ENCODE measurements at regions not wholly inside any gene's neighbourhood (a gene's known extent, or its start where the extent isn't known, plus 50 kb on each side); places are given as distances from the start of the nearest gene placed in this dataset.

DNA sequence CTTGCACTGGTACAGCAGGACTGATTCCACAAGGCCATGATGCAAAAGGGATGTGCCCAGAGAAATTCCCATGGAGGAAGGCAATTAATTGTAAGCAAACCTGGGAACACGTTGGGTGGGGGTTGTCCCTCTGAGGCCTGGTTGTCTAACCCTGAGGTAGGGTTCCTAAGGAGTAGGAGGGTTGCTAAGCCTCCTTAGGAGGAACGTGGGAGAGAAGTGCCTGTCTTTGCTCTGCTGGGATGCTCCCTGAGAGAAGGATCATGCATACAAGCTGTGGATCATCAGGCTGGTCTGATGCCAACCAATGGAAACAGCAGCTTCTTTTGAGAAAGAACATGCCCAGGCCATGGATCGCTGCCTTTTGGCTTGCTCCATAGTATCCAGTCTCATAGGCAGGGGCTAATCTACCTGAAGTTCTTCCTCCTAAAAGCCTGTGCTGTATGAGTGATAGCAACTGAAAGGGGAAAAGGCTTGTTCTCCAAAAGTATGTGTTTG is 203.7 kb upstream of the NPVF start:
- peaks cover 0 to 17% of the 10 kb centered on the region in 2 donors for H3K4me1 ChIP-seq
- no peak for TF ChIP-seq POLR2A (IDR thresholded peaks at IDR 0.05)
- TF ChIP-seq, protein P1, sequence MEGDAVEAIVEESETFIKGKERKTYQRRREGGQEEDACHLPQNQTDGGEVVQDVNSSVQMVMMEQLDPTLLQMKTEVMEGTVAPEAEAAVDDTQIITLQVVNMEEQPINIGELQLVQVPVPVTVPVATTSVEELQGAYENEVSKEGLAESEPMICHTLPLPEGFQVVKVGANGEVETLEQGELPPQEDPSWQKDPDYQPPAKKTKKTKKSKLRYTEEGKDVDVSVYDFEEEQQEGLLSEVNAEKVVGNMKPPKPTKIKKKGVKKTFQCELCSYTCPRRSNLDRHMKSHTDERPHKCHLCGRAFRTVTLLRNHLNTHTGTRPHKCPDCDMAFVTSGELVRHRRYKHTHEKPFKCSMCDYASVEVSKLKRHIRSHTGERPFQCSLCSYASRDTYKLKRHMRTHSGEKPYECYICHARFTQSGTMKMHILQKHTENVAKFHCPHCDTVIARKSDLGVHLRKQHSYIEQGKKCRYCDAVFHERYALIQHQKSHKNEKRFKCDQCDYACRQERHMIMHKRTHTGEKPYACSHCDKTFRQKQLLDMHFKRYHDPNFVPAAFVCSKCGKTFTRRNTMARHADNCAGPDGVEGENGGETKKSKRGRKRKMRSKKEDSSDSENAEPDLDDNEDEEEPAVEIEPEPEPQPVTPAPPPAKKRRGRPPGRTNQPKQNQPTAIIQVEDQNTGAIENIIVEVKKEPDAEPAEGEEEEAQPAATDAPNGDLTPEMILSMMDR (IDR thresholded peaks at IDR 0.05), result no peak
- 77 to 89% methylated on average over 3 of the region's 3 CpGs for WGBS, 2 donors
- intact Hi-C loops (cut with DNase I), result no loop called here
- H3K27me3 ChIP-seq, result no peaks in the 10 kb centered on the region
- H3K36me3 ChIP-seq, result no peaks in the 10 kb centered on the region
- no peak overlapping the region for H3K4me3 ChIP-seq (replicated peaks in 1 of 3)
- H3K27ac ChIP-seq, result no peak overlapping the region
- no peaks in the 10 kb centered on the region for H3K9me3 ChIP-seq
- peak; percentile 9 to 43 for DNase-seq

DNA sequence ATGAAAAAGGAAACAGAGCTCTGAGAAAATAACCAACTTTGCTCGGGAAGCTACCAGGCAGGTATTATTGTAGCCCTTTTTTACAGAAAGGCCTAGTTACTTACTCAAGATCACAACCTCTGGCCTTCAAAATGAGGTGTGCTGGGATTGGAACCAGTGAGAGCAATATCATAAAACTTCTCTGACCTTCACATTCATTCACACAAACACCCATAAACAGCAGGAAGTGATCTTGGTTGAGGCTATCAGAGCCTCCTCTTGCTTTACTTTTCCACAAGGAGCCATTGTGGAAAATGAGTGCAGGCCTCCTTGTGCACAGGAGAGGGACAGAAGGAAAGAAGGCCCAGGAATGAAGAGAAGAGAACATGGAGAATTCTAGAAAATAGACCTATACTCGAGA is 204.5 kb upstream of the NPVF start:
- DNase-seq, result no peak
- H3K36me3 ChIP-seq, result no peaks in the 10 kb centered on the region
- H3K4me1 ChIP-seq, result peaks cover 0 to 17% of the 10 kb centered on the region in 2 donors
- 86 to 95% methylated on average over 2 of the region's 2 CpGs for WGBS, 2 donors
- TF ChIP-seq, protein P1 (IDR thresholded peaks at IDR 0.05), result no peak
- no peak for TF ChIP-seq POLR2A (IDR thresholded peaks at IDR 0.05)
- intact Hi-C loops (cut with DNase I), result no loop called here
- no peak overlapping the region for H3K4me3 ChIP-seq (replicated peaks in 1 of 3)
- no peaks in the 10 kb centered on the region for H3K9me3 ChIP-seq
- no peak overlapping the region for H3K27ac ChIP-seq
- no peaks in the 10 kb centered on the region for H3K27me3 ChIP-seq

DNA sequence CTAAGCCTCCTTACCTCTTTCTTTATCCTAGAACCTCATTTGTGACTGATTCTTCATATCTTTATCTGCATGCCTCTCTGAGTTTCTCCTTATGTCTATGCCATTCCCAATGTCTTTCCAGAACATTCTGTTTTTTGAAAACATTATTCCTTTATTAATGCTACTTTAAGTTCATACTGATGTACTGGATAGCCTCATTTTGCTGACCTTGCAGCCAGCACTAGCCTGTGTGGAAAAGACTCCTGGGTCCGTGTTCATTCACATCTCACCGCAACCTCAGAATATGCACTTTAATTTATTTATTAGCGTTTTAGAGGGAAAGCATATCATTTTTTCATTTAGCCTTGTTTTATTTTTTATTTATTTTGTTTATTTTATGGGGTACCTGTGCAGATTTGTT is 208.1 kb upstream of the NPVF start:
- Histone ChIP-seq H3K36me3 (no peaks in the 10 kb centered on the region), H3K4me1 (no peaks in the 10 kb centered on the region), H3K9me3 (no peaks in the 10 kb centered on the region), H3K4me3 (replicated peaks in 1 of 3) (no peak overlapping the region), H3K27ac (no peak overlapping the region), H3K27me3 (no peaks in the 10 kb centered on the region)
- DNase-seq, result no peak
- intact Hi-C loops (cut with DNase I), result no loop called here
- TF ChIP-seq, protein P1 (IDR thresholded peaks at IDR 0.05), result no peak
- no peak for TF ChIP-seq POLR2A (IDR thresholded peaks at IDR 0.05)
- 95 to 96% methylated on average over 3 of the region's 3 CpGs for WGBS, 2 donors

DNA sequence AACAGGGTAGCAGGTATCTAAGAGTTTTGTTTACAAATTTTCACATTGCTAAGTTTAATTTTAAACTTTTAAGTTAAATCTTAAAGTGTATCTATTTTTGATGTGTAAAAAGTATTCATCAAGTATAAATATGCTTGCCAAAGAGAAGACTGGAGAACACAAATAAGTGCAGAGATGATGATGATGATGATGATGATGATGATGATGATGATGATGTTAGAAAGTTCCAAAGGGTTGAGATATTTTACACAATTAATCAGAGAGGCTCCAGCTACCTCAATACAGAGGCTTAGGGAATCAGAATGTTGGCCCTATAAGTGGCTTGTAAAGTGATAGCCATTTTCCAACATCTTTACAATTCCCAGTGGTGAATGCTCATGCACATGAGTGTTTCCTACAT is 209.0 kb upstream of the NPVF start:
- intact Hi-C loops (cut with DNase I), result no loop called here
- H3K36me3 ChIP-seq, result no peaks in the 10 kb centered on the region
- H3K4me3 ChIP-seq (replicated peaks in 1 of 3), result no peak overlapping the region
- no peaks in the 10 kb centered on the region for H3K27me3 ChIP-seq
- H3K27ac ChIP-seq, result no peak overlapping the region
- TF ChIP-seq, protein P1 (IDR thresholded peaks at IDR 0.05), result no peak
- no peak for TF ChIP-seq POLR2A (IDR thresholded peaks at IDR 0.05)
- no peaks in the 10 kb centered on the region for H3K9me3 ChIP-seq
- H3K4me1 ChIP-seq, result no peaks in the 10 kb centered on the region
- DNase-seq, result no peak

DNA sequence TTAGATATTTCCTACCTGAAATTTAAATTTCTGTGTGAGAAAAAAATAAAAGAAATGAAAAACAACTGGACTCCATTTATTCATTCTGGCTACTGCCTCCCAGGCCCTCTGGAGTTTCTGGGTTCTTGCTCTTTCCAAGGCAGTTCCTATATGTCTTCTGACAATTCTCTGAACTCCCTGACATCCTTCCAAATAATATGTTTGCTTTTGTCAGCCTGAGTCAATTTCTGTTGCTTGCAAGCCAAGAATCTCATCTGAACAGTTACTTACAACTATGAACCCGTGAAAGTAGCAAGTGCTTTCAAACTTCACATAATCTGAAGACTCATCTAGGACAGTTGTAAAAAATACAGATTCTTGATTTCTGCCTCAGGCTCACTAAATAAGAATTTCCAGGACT is 216.7 kb upstream of the NPVF start:
- WGBS, 2 donors, result 32 to 72% methylated on average over 1 of the region's 1 CpG
- H3K4me3 ChIP-seq (replicated peaks in 1 of 3), result no peak overlapping the region
- no peaks in the 10 kb centered on the region for H3K36me3 ChIP-seq
- intact Hi-C loops (cut with DNase I), result no loop called here
- H3K27ac ChIP-seq, result no peak overlapping the region
- TF ChIP-seq, protein P1 (IDR thresholded peaks at IDR 0.05), result no peak
- TF ChIP-seq POLR2A (IDR thresholded peaks at IDR 0.05), result no peak
- H3K4me1 ChIP-seq, result no peaks in the 10 kb centered on the region
- no peaks in the 10 kb centered on the region for H3K27me3 ChIP-seq
- no peaks in the 10 kb centered on the region for H3K9me3 ChIP-seq
- no peak for DNase-seq
